Adrenal gland (tissue), 9 donors: ENCODE measurements at regions not wholly inside any gene's neighbourhood (a gene's known extent, or its start where the extent isn't known, plus 50 kb on each side); places are given as distances from the start of the nearest gene placed in this dataset.
A peak's percentile ranks its signal among the peaks of the same experiment; 100 is the strongest.
"Not testable (repeated sequence)": the region's sequence is repeated elsewhere in the genome, so short reads cannot be mapped to it uniquely, and the experiment has no call there.

Source experiments
- DNase-seq, 7 donors: peaks; one replicate each; pipeline ENCODE4 v3.0.0-alpha.2; 2019 to 2020
- H3K27ac ChIP-seq, 5 donors: fragments of 200-600 bp; sonication (generic) in 4 of 5; 1 replicate in 3 of 5; 2 replicates in 2 of 5; pipeline versions ENCODE4 v1.5.1 to v1.8.0; 2016 to 2020; ENCODE audit warnings: mild to moderate bottlenecking in 1 of 5
- H3K27me3 ChIP-seq: fragments of 200-600 bp; 2 replicates; pipeline ENCODE4 v1.8.0; 2021
- H3K36me3 ChIP-seq, 2 donors: fragments of 200-600 bp; replicated peaks in 1 of 2; 1 replicate in 1 of 2; 2 replicates in 1 of 2; pipeline versions ENCODE4 v1.5.1 to v1.8.0; 2018 to 2022
- H3K4me1 ChIP-seq, 2 donors: fragments of 200-600 bp; replicated peaks in 1 of 2; 1 replicate in 1 of 2; 2 replicates in 1 of 2; pipeline versions ENCODE4 v1.5.1 to v1.8.0; 2018 to 2021
- H3K4me3 ChIP-seq, 4 donors: fragments of 200-600 bp; sonication (generic) in 3 of 4; one replicate each; pipeline ENCODE4 v1.5.1; 2016 to 2018
- H3K9me3 ChIP-seq, 3 donors: fragments of 200-600 bp; sonication (generic) in 1 of 3; replicated peaks in 1 of 3; 1 replicate in 2 of 3; 2 replicates in 1 of 3; pipeline versions ENCODE4 v1.5.1 to v1.8.0; 2016 to 2021
- CTCF ChIP-seq, 6 experiments: fragments of 450-650 bp in 4 of 6; fragments of 200-600 bp in 2 of 6; sonication (generic) in 1 of 6; IDR thresholded peaks; 1 replicate in 5 of 6; 2 replicates in 1 of 6; pipeline versions ENCODE4 v1.5.1 to v1.8.0; 2016 to 2021; ENCODE audit warnings: antibody characterized with exemption in 6 of 6, mild to moderate bottlenecking in 2 of 6, moderate library complexity in 1 of 6
- POLR2A ChIP-seq, 2 donors: fragments of 450-650 bp; IDR thresholded peaks; one replicate each; pipeline ENCODE4 v1.6.1; 2017; ENCODE audit warnings: antibody characterized with exemption in 2 of 2, mild to moderate bottlenecking in 2 of 2, moderate library complexity in 1 of 2
- WGBS, 4 donors: extraction: QIAGEN DNeasy Blood & Tissue Kit in 2 of 4; methylation state at CpG; one replicate each; pipeline versions ENCODE4 v1.1.5 to v1.1.7; 2013 to 2017; 5-methylcytosine and 5-hydroxymethylcytosine counted together
- intact Hi-C, 2 donors: fragments of 100-400 bp; cut with DNase I; formaldehyde crosslinking; loops; one replicate each; pipeline versions ENCODE4 v1.14.1 to v1.15.0; 2022 to 2023
- donor health status: healthy with polysubstance abuse.
- donor health status: Bipolar disorder and iron deficiency.
- donor health status: DM: yes; HTN: yes; CAD: no.
- donor health status: DM: no; HTN: no; CAD: no.
- donor health status: DM: no; HTN: no; CAD: no.

- Histone ChIP-seq H3K36me3 (no peaks in the 10 kb centered on the region), H3K27me3 (no peaks in the 10 kb centered on the region), H3K4me1 (no peaks in the 10 kb centered on the region), H3K4me3 (no peak overlapping the region), H3K9me3 (no peaks in the 10 kb centered on the region), H3K27ac (no peak overlapping the region)
- intact Hi-C loops = no loop called here
- no peak for DNase-seq
- WGBS, 4 donors = 31 to 81% (median 58%) methylated on average over 2 of the region's 2 CpGs
- no peak for TF ChIP-seq CTCF (IDR thresholded peaks at IDR 0.05)
Observed at GRCh38 chrX:116306218-116306617, 130.2 kb upstream of the SLC6A14 start.

- Histone ChIP-seq H3K36me3 (no peaks in the 10 kb centered on the region), H3K27ac (no peak overlapping the region), H3K9me3 (no peaks in the 10 kb centered on the region), H3K4me1 (no peaks in the 10 kb centered on the region), H3K4me3 (no peak overlapping the region), H3K27me3 (peaks cover 5% of the 10 kb centered on the region)
- intact Hi-C loops = no loop called here
- no peak for TF ChIP-seq POLR2A (IDR thresholded peaks at IDR 0.05)
- 39 to 50% (median 46%) methylated on average over 2 to 3 of the region's 3 CpGs for WGBS, 4 donors
- DNase-seq = peak in 4 of 7 donors; percentile 8 to 48 (median 20)
Observed at GRCh38 chrX:116317409-116317808, 119.0 kb upstream of the SLC6A14 start.

GRCh38 chrX:116318672-116319071 lies 117.7 kb upstream of the SLC6A14 start:
- intact Hi-C loops = no loop called here
- H3K4me1 ChIP-seq = no peaks in the 10 kb centered on the region

GRCh38 chrX:116321711-116322110 lies 114.7 kb upstream of the SLC6A14 start:
- Histone ChIP-seq H3K36me3 (no peaks in the 10 kb centered on the region), H3K4me1 (no peaks in the 10 kb centered on the region), H3K27ac (no peak overlapping the region), H3K27me3 (peaks cover under 1% of the 10 kb centered on the region), H3K9me3 (no peaks in the 10 kb centered on the region), H3K4me3 (no peak overlapping the region)
- no peak for DNase-seq
- TF ChIP-seq POLR2A (IDR thresholded peaks at IDR 0.05) (no peak), CTCF (IDR thresholded peaks at IDR 0.05) (no peak)
- 60 to 79% (median 64%) methylated on average over 2 of the region's 2 CpGs for WGBS, 4 donors
- intact Hi-C loops = no loop called here

More at GRCh38 chrX:116318672-116319071, 117.7 kb upstream of the SLC6A14 start:
- Histone ChIP-seq H3K36me3 (no peaks in the 10 kb centered on the region), H3K9me3 (no peaks in the 10 kb centered on the region), H3K27me3 (peaks cover 5% of the 10 kb centered on the region), H3K27ac (no peak overlapping the region), H3K4me3 (no peak overlapping the region)
- WGBS, 4 donors = 78 to 93% (median 83%) methylated on average over 1 of the region's 1 CpG; no CpG with 5 or more reads in 1 of the 4 donors
- no peak for DNase-seq
- TF ChIP-seq POLR2A (IDR thresholded peaks at IDR 0.05) = no peak
- no peak for TF ChIP-seq CTCF (IDR thresholded peaks at IDR 0.05)

- DNase-seq, H3K36me3 ChIP-seq, intact Hi-C loops: not testable (repeated sequence)
Observed at GRCh38 chrX:116332026-116332425, 104.4 kb upstream of the SLC6A14 start.

GRCh38 chrX:116334797-116335196 lies 101.6 kb upstream of the SLC6A14 start:
- 30 to 50% (median 41%) methylated on average over 7 of the region's 7 CpGs for WGBS, 4 donors
- H3K27ac ChIP-seq, H3K9me3 ChIP-seq, H3K36me3 ChIP-seq, DNase-seq, H3K27me3 ChIP-seq, intact Hi-C loops, H3K4me1 ChIP-seq, H3K4me3 ChIP-seq: not testable (repeated sequence)

More at GRCh38 chrX:116332026-116332425, 104.4 kb upstream of the SLC6A14 start:
- 42 to 53% (median 48%) methylated on average over 7 of the region's 7 CpGs for WGBS, 4 donors
- not testable (repeated sequence) for H3K4me3 ChIP-seq, H3K27me3 ChIP-seq, H3K9me3 ChIP-seq, H3K27ac ChIP-seq, H3K4me1 ChIP-seq
